SW 1271 (cell line): ENCODE measurements at regions not wholly inside any gene's neighbourhood (a gene's known extent, or its start where the extent isn't known, plus 50 kb on each side); places are given as distances from the start of the nearest gene placed in this dataset.
"Not testable (repeated sequence)": the region's sequence is repeated elsewhere in the genome, so short reads cannot be mapped to it uniquely, and the experiment has no call there.

Source experiments
- DNase-seq, 2 experiments: peaks; one replicate each; lab custom pipeline; 2025; lab: John Stamatoyannopoulos, UW

- peak in 1 of 2 experiments; percentile 6 for DNase-seq
Measured at GRCh38 chr3:191963182-191963581, 502.2 kb downstream of the PYDC2 start.

GRCh38 chr3:191966556-191966955 lies 505.6 kb downstream of the PYDC2 start:
- no peak for DNase-seq

GRCh38 chr3:191968299-191968698 lies 507.3 kb downstream of the PYDC2 start:
- DNase-seq = no peak

- DNase-seq = no peak
Measured at GRCh38 chr3:191972714-191973398, 511.9 kb downstream of the PYDC2 start.

- no peak for DNase-seq
Measured at GRCh38 chr3:191973820-191974219, 512.9 kb downstream of the PYDC2 start.

GRCh38 chr3:191975936-191976335 lies 515.0 kb downstream of the PYDC2 start:
- no peak for DNase-seq

GRCh38 chr3:191980443-191980842 lies 519.5 kb downstream of the PYDC2 start:
- no peak for DNase-seq

GRCh38 chr3:191982481-191982880 lies 521.5 kb downstream of the PYDC2 start:
- DNase-seq = no peak

GRCh38 chr3:191985691-191986090 lies 524.7 kb downstream of the PYDC2 start:
- no peak for DNase-seq

GRCh38 chr3:191987831-191988350 lies 526.9 kb downstream of the PYDC2 start:
- no peak for DNase-seq

- not testable (repeated sequence) for DNase-seq
Measured at GRCh38 chr3:191993952-191994351, 533.0 kb downstream of the PYDC2 start.

GRCh38 chr3:191997093-191997492 lies 536.1 kb downstream of the PYDC2 start:
- no peak for DNase-seq

GRCh38 chr3:191997579-191998268 lies 536.8 kb downstream of the PYDC2 start:
- DNase-seq = no peak

GRCh38 chr3:192001218-192001617 lies 540.3 kb downstream of the PYDC2 start:
- DNase-seq = no peak

GRCh38 chr3:192005989-192006388 lies 545.0 kb downstream of the PYDC2 start:
- no peak for DNase-seq

- no peak for DNase-seq
Measured at GRCh38 chr3:192009903-192010302, 548.9 kb downstream of the PYDC2 start.

GRCh38 chr3:192010490-192010889 lies 549.5 kb downstream of the PYDC2 start:
- DNase-seq = no peak

GRCh38 chr3:192011137-192011536 lies 550.2 kb downstream of the PYDC2 start:
- no peak for DNase-seq

GRCh38 chr3:192013110-192013509 lies 552.1 kb downstream of the PYDC2 start:
- no peak for DNase-seq

GRCh38 chr3:192022412-192022811 lies 561.4 kb downstream of the PYDC2 start:
- no peak for DNase-seq

- DNase-seq = no peak
Measured at GRCh38 chr3:192024751-192025150, 563.8 kb downstream of the PYDC2 start.

GRCh38 chr3:192026661-192027060 lies 565.7 kb downstream of the PYDC2 start:
- DNase-seq = no peak

- no peak for DNase-seq
Measured at GRCh38 chr3:192031941-192032340, 571.0 kb downstream of the PYDC2 start.
